PFSK-1 (cell line): ENCODE measurements at regions not wholly inside any gene's neighbourhood (a gene's known extent, or its start where the extent isn't known, plus 50 kb on each side); places are given as distances from the start of the nearest gene placed in this dataset.

Source experiments
- POLR2AphosphoS5 ChIP-seq: IDR thresholded peaks from 2 replicates; pipeline ENCODE4 v1.6.1; 2012; ENCODE audit warnings: low read depth, mild to moderate bottlenecking, control low read depth, low read length, moderate library complexity
- SIN3A ChIP-seq: IDR thresholded peaks from 2 replicates; pipeline ENCODE4 v1.6.1; 2012; ENCODE audit warnings: mild to moderate bottlenecking, low read length, moderate library complexity, borderline replicate concordance; ENCODE audit not compliant: insufficient read depth

DNA sequence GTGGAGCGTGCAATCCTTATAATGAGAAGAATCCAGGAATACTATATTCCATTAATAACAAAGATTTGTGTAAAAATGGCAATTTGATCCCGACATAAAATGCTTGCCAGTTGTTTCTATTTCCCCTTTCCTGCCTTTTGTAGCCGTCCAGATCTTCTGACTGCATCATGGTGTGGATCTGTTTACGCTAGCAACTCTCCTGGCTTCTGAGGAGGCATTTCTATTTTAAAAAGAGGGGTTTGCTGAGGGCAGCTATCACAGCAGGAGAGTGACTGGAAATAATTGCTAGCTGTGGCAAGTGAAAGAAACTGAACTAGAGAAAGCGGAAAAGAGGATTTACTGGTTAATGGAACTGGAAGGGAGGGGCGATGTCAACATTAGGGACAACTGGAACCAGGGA, 145.6 kb downstream of the ATP23 start:
- no peak for TF ChIP-seq POLR2AphosphoS5
- no peak for TF ChIP-seq SIN3A
